Central memory CD4-positive, alpha-beta T cell (primary cell): ENCODE measurements at regions not wholly inside any gene's neighbourhood (a gene's known extent, or its start where the extent isn't known, plus 50 kb on each side); places are given as distances from the start of the nearest gene placed in this dataset.

Source experiments
- DNase-seq: peaks from one replicate; pipeline ENCODE4 v3.0.0; 2022

- no peak for DNase-seq
Observed at GRCh38 chr11:10923882-10924281, 66.0 kb upstream of the ZBED5 start.

- no peak for DNase-seq
Observed at GRCh38 chr11:10922892-10923291, 65.0 kb upstream of the ZBED5 start.

GRCh38 chr11:10920875-10921274, 63.0 kb upstream of the ZBED5 start:
- DNase-seq: no peak

- no peak for DNase-seq
Observed at GRCh38 chr11:10920205-10920604, 62.4 kb upstream of the ZBED5 start.

- no peak for DNase-seq
Observed at GRCh38 chr11:10918698-10919097, 60.8 kb upstream of the ZBED5 start.

GRCh38 chr11:10918275-10918674, 60.4 kb upstream of the ZBED5 start:
- DNase-seq: no peak

GRCh38 chr11:10917802-10918201, 59.9 kb upstream of the ZBED5 start:
- no peak for DNase-seq

- no peak for DNase-seq
Observed at GRCh38 chr11:10916665-10917064, 58.8 kb upstream of the ZBED5 start.

- DNase-seq: no peak
Observed at GRCh38 chr11:10914050-10914449, 56.2 kb upstream of the ZBED5 start.

- DNase-seq: no peak
Observed at GRCh38 chr11:10913075-10913474, 55.2 kb upstream of the ZBED5 start.

- DNase-seq: no peak
Observed at GRCh38 chr11:10911907-10912306, 54.1 kb upstream of the ZBED5 start.

GRCh38 chr11:10909141-10909883, 51.5 kb upstream of the ZBED5 start:
- DNase-seq: no peak

GRCh38 chr11:10908215-10908951, 50.5 kb upstream of the ZBED5 start:
- no peak for DNase-seq
